Spleen (tissue), 7 donors: ENCODE measurements at regions not wholly inside any gene's neighbourhood (a gene's known extent, or its start where the extent isn't known, plus 50 kb on each side); places are given as distances from the start of the nearest gene placed in this dataset.

ENCODE experiments used
- POLR2A ChIP-seq, 3 donors: fragments of 450-650 bp; IDR thresholded peaks; one replicate each; pipeline ENCODE4 v1.5.1; 2017; ENCODE audit warnings: antibody characterized with exemption in 3 of 3, mild to moderate bottlenecking in 1 of 3
- TF ChIP-seq, protein P1 (sequence below), 11 experiments: fragments of 200-600 bp in 7 of 11; fragments of 450-650 bp in 4 of 11; sonication (generic) in 4 of 11; IDR thresholded peaks in 8 of 11; conservative IDR thresholded peaks in 3 of 11; 1 replicate in 7 of 11; 2 replicates in 4 of 11; pipeline versions ENCODE4 v1.4.0 to v1.8.0; 2016 to 2021; ENCODE audit warnings: antibody characterized with exemption in 11 of 11, inconsistent platforms in 4 of 11, mild to moderate bottlenecking in 1 of 11
- donor health status: DM: no; HTN: no; CAD: no; lungs with moderate emphysema.
- donor health status: DM: no; HTN: no; CAD: no.
- donor health status: DM: no; HTN: no; CAD: no.

DNA sequence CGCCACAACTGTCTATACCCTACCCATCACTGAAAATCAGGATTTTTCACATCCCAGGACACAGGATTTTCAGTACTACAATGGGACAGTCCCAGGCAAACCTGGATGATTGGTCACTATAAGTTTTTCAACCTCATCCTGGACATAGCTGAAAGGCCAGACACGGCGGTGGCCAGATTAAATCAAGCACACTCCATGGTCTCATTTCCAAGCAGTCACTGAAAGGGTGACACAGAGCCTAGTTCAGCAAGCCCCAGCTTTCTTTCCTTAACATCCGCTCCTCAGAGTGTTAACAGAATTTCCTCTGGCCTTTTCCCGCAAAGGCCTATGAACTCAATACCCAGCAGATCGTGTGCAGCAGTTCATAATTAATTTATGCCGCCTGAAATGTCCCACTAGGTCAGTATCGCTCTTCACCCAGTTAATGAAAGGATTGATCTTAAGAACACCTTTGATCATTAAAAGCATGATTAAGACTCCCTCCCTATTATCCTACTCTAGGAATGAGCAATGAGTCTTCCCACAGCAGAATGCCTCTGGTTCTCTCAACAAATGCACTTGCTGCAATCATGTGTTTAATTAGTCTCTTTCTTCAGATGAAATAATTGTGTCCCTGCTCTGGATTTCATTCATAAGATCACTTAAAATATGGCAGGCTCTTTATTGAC, 104.0 kb upstream of the NANOS1 start:
- TF ChIP-seq, protein P1, sequence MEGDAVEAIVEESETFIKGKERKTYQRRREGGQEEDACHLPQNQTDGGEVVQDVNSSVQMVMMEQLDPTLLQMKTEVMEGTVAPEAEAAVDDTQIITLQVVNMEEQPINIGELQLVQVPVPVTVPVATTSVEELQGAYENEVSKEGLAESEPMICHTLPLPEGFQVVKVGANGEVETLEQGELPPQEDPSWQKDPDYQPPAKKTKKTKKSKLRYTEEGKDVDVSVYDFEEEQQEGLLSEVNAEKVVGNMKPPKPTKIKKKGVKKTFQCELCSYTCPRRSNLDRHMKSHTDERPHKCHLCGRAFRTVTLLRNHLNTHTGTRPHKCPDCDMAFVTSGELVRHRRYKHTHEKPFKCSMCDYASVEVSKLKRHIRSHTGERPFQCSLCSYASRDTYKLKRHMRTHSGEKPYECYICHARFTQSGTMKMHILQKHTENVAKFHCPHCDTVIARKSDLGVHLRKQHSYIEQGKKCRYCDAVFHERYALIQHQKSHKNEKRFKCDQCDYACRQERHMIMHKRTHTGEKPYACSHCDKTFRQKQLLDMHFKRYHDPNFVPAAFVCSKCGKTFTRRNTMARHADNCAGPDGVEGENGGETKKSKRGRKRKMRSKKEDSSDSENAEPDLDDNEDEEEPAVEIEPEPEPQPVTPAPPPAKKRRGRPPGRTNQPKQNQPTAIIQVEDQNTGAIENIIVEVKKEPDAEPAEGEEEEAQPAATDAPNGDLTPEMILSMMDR (IDR thresholded peaks at IDR 0.05 in 8 of 11, conservative IDR thresholded peaks at IDR 0.05 in 3 of 11): no peak
- no peak for TF ChIP-seq POLR2A (IDR thresholded peaks at IDR 0.05)
